MM.1S (cell line): ENCODE measurements at regions not wholly inside any gene's neighbourhood (a gene's known extent, or its start where the extent isn't known, plus 50 kb on each side); places are given as distances from the start of the nearest gene placed in this dataset.

Source experiments
- CTCF ChIP-seq: fragments of 300-600 bp; sonication (generic); IDR thresholded peaks from 2 replicates; pipeline ENCODE4 v1.5.1; 2016; ENCODE audit warnings: antibody characterized with exemption, low read length, mixed read lengths
- EZH2 ChIP-seq: fragments of 300-600 bp; sonication (generic); optimal IDR thresholded peaks from 2 replicates; pipeline ENCODE3; 2017; ENCODE audit warnings: low read depth, mild to moderate bottlenecking, antibody characterized with exemption, low read length, mixed read lengths

GRCh38 chr6:99143108-99143861 lies 195.5 kb upstream of the FBXL4 start:
- TF ChIP-seq CTCF (no peak), EZH2 (no peak)
